Kasumi-1 (cell line): ENCODE measurements at regions not wholly inside any gene's neighbourhood (a gene's known extent, or its start where the extent isn't known, plus 50 kb on each side); places are given as distances from the start of the nearest gene placed in this dataset.
"Not testable (repeated sequence)": the region's sequence is repeated elsewhere in the genome, so short reads cannot be mapped to it uniquely, and the experiment has no call there.

Experiments
- DNase-seq, 2 experiments: peaks; one replicate each; lab custom pipeline; 2025; lab: John Stamatoyannopoulos, UW

- no peak for DNase-seq
These were observed 674.4 kb downstream of the KCNT2 start for GRCh38 chr1:195933835-195934234.

- DNase-seq = peak; percentile 50 to 74
These were observed 692.4 kb downstream of the KCNT2 start for GRCh38 chr1:195915826-195916225.

GRCh38 chr1:195909061-195909460 lies 699.2 kb downstream of the KCNT2 start:
- no peak for DNase-seq

- peak; percentile 34 to 50 for DNase-seq
These were observed 700.1 kb downstream of the KCNT2 start for GRCh38 chr1:195908121-195908520.

- no peak for DNase-seq
These were observed 705.0 kb downstream of the KCNT2 start for GRCh38 chr1:195903203-195903602.

GRCh38 chr1:195902779-195903178 lies 705.5 kb downstream of the KCNT2 start:
- no peak for DNase-seq

GRCh38 chr1:195899762-195900352 lies 708.4 kb downstream of the KCNT2 start:
- DNase-seq = no peak

- DNase-seq = peak; percentile 66 to 72
These were observed 709.3 kb downstream of the KCNT2 start for GRCh38 chr1:195898924-195899323.

- DNase-seq = peak in 1 of 2 experiments; percentile 6
These were observed 709.9 kb downstream of the KCNT2 start for GRCh38 chr1:195898373-195898772.

- DNase-seq = no peak
These were observed 711.2 kb downstream of the KCNT2 start for GRCh38 chr1:195897076-195897475.

GRCh38 chr1:195894411-195894810 lies 713.8 kb downstream of the KCNT2 start:
- DNase-seq = no peak

- no peak for DNase-seq
These were observed 722.2 kb downstream of the KCNT2 start for GRCh38 chr1:195886000-195886399.

- DNase-seq = no peak
These were observed 729.8 kb downstream of the KCNT2 start for GRCh38 chr1:195878478-195878877.

GRCh38 chr1:195876792-195877191 lies 731.4 kb downstream of the KCNT2 start:
- no peak for DNase-seq

GRCh38 chr1:195872376-195872775 lies 735.9 kb downstream of the KCNT2 start:
- DNase-seq = peak; percentile 51 to 54

- DNase-seq = no peak
These were observed 740.6 kb downstream of the KCNT2 start for GRCh38 chr1:195867638-195868037.

- no peak for DNase-seq
These were observed 741.4 kb downstream of the KCNT2 start for GRCh38 chr1:195866781-195867222.

GRCh38 chr1:195866091-195866780 lies 742.0 kb downstream of the KCNT2 start:
- no peak for DNase-seq

GRCh38 chr1:195851804-195852203 lies 756.4 kb downstream of the KCNT2 start:
- DNase-seq = no peak

GRCh38 chr1:195851016-195851601 lies 757.1 kb downstream of the KCNT2 start:
- DNase-seq = no peak

- DNase-seq = no peak
These were observed 759.1 kb downstream of the KCNT2 start for GRCh38 chr1:195849180-195849579.

GRCh38 chr1:195847957-195848875 lies 760.0 kb downstream of the KCNT2 start:
- DNase-seq = not testable (repeated sequence)
